NCI-H226 (cell line): ENCODE measurements at regions not wholly inside any gene's neighbourhood (a gene's known extent, or its start where the extent isn't known, plus 50 kb on each side); places are given as distances from the start of the nearest gene placed in this dataset.

Experiments used
- DNase-seq: peaks from one replicate; pipeline ENCODE4 v3.0.0-alpha.2; 2015

- DNase-seq: no peak
Measured at GRCh38 chr9:11757408-11757807, 935.8 kb upstream of the TYRP1 start.

DNA sequence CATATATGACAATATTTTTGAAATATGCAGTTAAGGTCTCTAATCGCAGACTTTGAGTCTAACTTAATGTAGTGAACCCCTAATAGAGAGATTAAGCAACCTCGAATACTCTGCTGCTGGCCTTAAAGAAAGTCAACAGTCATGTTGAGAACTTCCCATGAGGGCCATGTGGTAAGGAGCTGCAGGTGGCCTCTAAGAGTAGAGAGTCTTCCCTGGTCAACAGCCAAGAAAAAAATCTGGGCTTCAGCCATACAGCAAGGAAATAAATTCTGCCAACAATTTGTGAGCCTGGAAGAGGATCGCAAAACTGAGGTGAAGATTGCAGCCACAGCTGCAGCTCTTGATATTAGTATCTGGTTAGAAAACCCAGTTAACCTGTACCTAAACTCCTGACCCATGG, 935.2 kb upstream of the TYRP1 start:
- no peak for DNase-seq

- DNase-seq: no peak
Measured at GRCh38 chr9:11779971-11780370, 913.2 kb upstream of the TYRP1 start.

DNA sequence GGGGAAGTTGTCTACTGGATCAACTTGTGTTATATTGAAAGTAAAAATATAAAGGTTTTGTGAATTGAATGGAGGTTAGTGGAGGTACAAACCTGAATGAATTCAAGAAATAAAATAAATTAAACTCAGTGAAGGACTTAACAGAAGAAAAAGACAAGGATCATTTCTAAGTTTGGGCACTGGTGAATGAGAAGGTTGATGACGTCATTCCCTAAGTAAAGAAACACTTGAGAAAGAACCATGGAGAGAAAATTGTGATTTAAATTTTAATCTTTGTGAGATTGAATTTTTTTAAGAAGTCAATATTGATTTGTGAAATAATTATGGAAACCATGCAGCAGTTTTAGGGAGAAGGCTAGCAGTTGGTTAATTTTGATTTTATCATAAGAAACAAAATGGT, 900.3 kb upstream of the TYRP1 start:
- no peak for DNase-seq

DNA sequence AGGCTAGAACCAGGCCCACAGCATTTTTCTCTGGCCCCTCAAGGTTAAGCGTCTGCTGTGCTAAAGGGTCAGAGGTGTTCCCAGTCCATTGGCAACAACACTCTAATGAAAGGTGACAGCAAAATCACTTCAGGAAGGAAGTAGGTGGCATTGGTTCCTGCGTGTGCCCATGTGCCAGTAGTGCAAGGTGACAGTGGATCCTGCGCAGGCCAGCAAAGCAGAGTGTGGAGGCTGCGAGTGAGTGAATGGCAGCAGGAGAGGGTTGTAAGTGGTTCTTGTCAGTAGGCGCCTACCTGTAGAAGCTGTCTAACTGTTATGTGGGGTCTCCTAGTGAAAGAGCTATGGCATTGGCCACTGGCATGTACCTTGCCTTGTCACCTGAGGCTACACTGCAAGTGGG, 898.2 kb upstream of the TYRP1 start:
- DNase-seq: no peak

- no peak for DNase-seq
Measured at GRCh38 chr9:11805969-11806368, 887.2 kb upstream of the TYRP1 start.

GRCh38 chr9:11821306-11821975, 871.7 kb upstream of the TYRP1 start:
- DNase-seq: no peak

DNA sequence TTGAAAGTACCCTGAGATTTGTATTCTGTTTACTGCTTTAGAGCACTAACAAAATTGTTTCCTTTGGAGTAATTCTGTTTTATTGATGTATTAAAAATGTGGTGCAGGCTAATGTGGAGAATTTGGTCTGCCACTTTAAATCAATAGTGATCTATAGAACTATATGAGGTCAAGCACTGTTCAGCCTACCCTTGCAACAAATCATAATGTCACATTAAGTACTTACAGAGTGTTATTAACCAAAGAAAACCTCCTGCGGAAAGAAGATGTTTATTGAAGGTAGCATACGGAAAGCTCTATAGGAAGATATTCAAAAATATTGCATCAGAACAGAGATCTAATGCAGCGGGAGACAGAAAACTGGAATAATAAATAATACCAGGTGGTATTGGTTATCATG, 865.0 kb upstream of the TYRP1 start:
- DNase-seq: no peak

DNA sequence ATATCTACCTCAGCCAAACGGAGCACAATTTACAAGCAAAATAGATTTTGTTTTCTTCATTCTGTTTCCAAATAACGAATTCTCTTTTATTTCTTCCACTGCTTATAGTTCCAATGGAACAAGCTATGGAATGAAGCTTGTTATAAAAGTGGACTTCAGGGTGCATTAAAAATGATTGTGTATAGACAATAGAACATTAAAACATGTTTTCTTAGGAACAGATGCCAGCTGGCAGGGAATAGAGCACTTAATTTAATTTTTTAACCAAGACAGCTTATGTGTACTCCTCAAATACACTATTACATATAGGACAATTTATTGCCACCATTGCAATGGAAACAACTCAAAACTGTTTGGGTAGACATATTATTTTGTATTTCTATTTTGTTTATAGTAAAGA, 860.1 kb upstream of the TYRP1 start:
- no peak for DNase-seq

DNA sequence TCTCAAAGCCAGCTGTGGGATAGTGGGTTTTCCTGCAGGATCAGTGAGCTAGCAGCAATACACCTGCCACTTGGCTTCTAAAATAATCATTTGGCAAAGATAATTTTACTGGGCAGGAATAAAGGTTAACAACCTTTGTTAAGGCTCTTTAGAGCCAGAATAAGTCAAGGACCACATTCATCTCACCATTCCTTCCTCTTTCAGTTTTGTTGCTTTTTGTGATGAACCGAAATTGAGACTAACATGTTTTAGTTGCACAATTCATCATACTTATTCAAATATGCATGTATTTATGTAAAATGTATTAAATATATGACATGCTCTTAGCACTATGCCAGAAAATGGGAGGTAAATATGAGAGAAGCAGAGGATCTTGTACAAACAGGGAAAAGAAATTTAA, 824.4 kb upstream of the TYRP1 start:
- no peak for DNase-seq

GRCh38 chr9:11871852-11872251, 821.3 kb upstream of the TYRP1 start:
- no peak for DNase-seq

GRCh38 chr9:11872471-11872870, 820.7 kb upstream of the TYRP1 start:
- no peak for DNase-seq

GRCh38 chr9:11874414-11874813, 818.8 kb upstream of the TYRP1 start:
- no peak for DNase-seq

DNA sequence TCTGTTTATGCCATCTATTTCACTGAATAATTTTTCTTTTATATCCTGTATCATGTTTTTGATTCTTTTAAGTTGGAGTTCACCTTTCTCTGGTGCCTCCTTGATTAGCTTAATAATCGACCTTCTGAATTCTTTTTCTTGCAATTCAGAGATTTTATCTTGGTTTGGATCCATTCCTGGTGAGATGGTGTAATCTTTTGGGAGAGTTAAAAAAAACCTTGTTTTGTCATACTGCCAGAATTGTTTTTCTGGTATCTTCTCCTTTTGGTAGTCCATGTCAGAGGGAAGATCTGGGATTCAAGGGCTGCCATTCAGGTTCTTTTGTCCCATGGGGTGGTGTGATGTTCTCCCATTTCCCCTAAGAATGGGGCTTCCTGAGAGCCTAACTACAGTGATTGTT, 800.8 kb upstream of the TYRP1 start:
- DNase-seq: no peak

DNA sequence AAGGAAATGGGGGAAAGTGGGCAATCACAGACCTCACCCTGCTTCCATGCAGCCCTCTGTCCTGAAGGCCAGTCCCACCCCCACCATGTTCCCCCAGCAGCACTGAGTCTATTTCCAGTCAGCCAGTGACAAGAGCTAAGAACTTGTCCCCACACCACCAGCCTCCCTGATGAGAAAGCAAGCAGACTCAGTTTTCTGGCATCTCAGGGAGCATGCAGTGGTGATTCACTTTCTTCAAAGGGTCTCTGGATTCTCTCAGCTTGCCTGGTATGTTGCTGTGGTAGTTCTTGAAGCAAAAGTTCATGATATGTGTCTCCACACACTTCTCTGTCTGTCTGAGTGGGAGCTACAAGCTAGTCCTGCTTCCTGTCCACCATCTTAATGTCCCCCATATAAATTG, 799.9 kb upstream of the TYRP1 start:
- DNase-seq: no peak

GRCh38 chr9:11894136-11894535, 799.0 kb upstream of the TYRP1 start:
- DNase-seq: no peak

DNA sequence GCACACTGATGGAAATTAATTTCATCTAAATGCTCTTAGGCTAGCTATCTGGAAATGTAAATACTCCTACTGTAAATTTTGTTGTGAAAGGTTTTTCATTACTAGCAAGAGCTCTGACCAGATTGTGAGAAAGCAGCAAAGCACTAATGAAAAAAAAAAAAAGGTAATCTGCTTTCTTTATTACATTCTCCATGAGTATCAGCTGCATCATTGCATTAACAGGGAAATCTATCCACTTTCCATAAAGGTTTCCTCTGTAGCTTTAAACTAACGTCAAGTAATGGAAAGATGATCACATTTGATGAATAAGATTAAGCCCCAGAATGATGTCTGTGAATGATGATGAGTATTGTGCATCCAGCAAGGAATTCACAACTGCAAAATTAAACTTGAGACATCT, 790.6 kb upstream of the TYRP1 start:
- no peak for DNase-seq

- DNase-seq: no peak
Measured at GRCh38 chr9:11915699-11916098, 777.5 kb upstream of the TYRP1 start.

DNA sequence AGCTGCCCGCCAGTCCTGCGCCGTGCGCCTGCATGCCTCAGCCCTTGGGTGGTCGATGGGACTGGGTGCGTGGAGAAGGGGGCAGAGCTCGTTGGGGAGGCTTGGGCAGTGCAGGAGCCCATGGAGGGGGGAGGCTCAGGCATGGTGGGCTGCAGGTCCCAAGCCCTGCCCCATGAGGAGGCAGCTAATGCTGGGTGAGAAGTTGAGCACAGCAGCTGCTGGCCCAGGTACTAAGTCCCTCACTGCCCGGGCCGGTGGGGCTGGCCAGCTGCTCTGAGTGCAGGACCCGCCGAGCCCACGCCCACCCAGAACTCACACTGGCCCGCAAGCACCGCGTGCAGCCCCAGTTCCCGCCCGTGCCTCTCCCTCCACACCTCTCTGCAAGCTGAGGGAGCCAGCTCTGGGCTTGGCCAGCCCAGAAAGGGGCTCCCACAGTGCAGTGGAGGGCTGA, 764.3 kb upstream of the TYRP1 start:
- no peak for DNase-seq

GRCh38 chr9:11931109-11931508, 762.1 kb upstream of the TYRP1 start:
- no peak for DNase-seq

DNA sequence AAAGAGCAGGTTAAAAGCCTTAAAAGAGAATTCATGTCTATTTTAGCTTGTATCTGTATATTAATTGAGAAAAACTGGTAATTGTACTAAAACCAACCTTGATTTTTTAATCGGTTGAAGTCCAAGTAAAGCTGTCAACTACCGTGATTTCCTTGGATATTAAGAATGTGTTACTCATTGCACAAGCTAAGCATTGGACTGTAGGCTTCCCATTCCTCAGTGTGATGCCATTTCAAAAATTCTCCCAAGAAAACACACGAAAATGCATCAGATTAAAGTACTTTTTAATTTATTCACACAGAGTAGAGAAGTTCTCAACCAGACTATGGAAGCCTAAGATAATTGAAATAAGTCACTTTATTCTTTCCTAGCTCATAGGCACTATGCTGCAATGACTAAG, 761.4 kb upstream of the TYRP1 start:
- no peak for DNase-seq

- no peak for DNase-seq
Measured at GRCh38 chr9:11933926-11934325, 759.3 kb upstream of the TYRP1 start.

DNA sequence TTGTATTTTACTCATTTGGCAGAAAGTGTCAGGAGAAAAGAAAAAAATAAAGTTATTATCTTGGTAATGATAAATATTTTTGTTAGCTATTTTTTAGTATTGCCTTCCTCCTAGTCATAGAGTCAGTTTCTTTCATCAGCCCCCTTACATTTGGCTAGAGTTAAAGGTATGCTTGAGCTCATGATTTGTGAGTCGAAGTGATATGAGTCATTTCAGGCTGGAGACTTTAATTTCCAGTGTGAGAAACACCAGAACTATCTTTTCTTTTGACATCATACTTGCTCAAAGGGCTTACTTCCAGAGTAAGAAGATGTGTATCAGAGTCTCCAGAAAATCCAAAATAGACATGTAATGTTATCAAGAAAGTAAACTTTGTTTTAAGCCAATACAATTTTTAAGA, 746.7 kb upstream of the TYRP1 start:
- DNase-seq: no peak

DNA sequence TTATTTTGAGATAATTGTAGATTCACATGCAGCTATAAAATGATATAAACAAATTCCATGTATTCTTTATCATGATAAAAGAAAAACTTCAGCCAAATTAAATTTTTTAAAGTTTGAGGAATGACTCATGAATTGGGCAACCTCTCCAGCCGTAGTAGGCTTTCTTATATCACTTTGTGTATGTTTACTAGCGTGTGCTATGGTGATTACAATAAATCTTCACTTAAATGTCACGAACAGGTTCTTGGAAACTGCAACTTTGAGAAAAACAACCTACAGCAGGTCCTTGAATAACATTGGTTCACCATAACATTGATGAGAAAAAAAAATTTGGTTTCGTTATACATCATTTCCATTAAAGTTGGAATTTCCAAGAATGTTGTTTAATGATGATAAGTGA, 730.9 kb upstream of the TYRP1 start:
- no peak for DNase-seq

GRCh38 chr9:11966786-11967185, 726.4 kb upstream of the TYRP1 start:
- DNase-seq: no peak

GRCh38 chr9:11968631-11969030, 724.6 kb upstream of the TYRP1 start:
- DNase-seq: no peak
